DMS153 (cell line): ENCODE measurements at regions not wholly inside any gene's neighbourhood (a gene's known extent, or its start where the extent isn't known, plus 50 kb on each side); places are given as distances from the start of the nearest gene placed in this dataset.
"Not testable (repeated sequence)": the region's sequence is repeated elsewhere in the genome, so short reads cannot be mapped to it uniquely, and the experiment has no call there.

Experiments used
- DNase-seq: peaks from one replicate; lab custom pipeline; 2025; lab: John Stamatoyannopoulos, UW

DNA sequence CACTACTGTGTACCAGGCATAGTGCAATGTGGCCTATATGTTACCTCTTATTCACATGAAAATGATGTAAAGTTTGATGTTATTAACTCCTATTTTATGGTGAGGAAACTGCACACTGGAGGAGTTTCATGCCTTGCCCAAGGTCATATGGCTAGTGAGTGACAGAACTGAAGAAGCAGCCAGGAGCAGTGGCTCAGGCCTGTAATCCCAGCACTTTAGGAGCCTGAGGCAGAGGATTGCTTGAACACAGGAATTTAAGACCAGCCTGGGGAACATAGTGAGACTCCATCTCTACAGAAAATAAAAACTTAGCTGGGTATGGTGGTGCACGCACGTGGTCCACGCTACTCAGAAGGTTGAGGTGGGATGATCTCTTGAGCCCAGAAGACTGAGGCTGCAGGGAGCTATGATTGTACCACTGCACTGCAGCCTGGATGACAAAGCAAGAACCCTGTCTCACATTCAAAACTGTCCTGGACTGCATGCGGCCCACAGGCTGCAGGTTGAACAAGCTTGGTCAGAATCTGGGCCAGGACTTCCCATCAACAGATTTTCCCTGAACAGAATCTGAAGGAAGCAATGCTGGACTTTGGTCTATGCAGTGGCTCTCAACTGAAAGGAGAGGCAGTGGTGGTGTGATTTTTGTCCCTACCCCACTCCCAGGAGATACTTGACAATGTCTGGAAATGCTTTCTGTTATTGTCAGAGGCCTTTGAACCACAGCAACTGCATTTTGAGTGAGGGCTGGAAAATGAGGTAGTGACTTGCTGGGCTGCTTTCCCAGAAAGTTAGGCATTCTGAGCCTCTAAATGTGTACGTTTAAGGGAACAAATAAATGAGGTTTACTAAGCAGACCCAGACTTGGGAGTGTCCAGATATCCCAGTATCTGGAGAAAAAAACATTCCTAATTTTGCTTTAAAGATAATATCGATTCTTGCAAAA, 479.5 kb downstream of the TMEM114 start:
- DNase-seq, result no peak

DNA sequence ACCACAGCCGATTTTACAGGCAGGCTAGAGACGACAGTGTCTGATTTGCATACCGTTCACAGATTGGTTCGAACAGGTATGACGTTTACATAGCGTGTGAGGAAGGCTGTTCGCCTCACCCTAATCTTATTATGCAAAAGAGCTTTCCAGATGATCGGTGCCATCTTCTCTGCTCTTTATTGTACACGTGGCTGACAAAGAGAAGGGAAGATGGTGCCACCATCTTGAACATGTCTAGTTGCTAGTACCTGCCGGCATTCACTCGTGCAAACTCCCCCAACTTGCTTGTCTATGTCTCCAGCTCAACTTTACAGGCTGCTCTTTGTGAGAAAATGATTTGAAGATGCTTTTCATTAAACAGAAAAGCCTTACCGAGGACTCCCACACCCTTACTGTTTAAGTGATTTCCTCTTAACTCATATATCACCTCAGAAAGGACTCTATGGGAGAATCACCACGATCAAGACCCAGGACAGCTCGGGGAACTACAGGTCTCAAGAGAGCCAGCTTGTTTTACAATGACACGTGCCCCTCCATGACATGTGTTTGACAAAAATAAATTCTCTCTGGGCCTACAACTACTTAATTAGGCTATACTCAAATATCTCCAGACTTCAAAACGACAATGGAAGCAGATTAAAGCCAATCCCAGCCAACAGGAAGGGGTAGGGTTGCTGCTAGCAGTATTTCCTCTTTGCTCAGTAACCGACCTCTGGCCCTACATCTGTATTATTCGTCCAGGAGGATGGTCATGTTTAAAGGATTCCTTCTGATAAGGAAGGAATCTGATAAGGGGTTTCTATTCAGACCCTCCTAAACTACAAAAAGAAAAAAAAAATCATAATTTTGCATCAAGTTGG, 480.6 kb downstream of the TMEM114 start:
- DNase-seq, result peak; percentile 52

DNA sequence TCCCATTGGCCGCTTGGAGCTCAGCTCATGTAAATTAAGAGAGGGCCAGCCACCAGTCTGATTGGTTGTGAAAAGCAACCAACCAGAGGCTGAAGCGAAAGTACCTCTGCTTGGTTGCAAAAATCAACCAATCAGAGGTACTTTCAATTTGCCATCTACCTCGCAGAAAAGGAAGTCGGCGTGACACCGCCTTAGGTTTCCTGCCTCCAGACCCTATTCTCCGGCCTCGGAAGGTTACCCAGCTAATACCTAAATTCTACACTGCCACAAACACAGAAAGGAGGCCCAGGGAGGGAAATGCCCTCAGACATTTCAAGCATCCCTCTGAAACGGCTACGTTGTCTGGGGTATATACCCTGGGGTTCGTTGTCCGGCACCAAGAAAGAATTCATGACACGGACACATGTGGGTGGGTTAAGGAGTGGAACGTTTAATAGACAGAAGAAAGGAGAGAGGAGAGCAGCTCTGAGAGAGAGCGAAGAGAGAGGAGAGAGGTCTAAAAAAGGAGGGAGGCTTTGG, 481.3 kb downstream of the TMEM114 start:
- DNase-seq, result peak; percentile 74

DNA sequence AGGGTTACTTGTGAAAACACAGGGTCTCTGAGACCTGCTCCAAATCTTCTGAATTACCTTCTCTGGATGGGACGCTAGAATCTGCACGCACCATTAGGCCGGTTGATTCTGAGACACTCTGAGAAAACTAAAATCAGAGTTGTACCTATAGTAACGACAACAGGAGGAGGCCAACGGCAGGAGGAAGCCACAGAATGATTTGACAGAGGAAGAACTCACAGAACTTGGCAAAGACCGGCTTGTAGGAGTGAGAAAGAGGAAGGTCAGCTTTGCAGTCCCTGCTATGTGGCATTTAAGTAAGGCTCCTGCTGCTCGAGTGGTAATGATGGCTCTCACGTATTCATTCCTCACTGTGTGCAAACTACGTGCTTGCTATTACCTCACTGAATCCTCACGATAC, 483.0 kb downstream of the TMEM114 start:
- no peak for DNase-seq

DNA sequence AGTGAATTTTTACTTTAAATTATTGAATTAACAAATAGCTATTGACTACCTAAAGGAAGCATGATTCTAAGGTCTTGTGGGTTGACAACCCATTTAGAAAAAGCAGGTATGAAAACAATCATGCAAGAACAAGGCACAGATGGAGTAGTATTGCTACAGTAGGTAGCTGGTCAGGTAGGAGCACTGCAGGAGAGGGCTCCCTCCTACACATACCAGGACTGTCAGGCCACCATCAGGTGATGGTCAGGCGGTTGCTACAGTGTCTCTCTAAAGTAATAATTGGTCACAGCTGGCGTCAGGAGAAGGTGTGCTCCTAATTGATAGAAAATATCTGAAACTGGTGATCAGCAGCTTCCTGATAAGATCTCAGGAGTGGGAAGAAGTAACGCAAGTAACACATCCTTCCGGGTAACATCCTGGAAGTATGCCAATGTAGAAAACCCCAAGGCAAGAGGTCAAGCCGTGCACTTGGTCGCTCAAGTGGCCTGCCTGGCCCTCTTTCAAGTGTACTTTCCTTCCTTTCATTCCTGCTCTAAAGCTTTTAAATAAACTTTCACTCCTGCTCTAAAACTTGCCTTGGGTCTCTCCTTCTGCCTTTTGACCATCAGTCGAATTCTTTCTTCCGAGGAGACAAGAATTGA, 486.5 kb downstream of the TMEM114 start:
- no peak for DNase-seq

DNA sequence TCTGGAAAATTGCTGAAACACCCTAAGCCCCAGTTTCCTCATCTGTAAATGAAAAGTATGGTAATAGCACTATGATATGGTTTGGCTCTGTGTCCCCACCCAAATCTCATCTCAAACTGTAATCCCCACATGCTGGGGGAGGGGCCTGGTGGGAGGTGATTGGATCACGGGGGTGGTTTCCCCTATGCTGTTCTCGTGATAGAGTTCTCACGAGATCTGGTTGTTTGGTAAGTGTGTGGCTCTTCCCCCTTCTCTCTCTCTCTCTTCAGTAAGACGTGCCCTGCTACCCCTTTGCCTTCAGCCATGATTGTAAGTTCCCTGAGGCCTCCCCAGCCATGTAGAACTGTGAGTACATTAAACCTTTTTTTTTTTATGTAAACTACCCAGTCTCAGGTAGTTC, 490.7 kb downstream of the TMEM114 start:
- no peak for DNase-seq

DNA sequence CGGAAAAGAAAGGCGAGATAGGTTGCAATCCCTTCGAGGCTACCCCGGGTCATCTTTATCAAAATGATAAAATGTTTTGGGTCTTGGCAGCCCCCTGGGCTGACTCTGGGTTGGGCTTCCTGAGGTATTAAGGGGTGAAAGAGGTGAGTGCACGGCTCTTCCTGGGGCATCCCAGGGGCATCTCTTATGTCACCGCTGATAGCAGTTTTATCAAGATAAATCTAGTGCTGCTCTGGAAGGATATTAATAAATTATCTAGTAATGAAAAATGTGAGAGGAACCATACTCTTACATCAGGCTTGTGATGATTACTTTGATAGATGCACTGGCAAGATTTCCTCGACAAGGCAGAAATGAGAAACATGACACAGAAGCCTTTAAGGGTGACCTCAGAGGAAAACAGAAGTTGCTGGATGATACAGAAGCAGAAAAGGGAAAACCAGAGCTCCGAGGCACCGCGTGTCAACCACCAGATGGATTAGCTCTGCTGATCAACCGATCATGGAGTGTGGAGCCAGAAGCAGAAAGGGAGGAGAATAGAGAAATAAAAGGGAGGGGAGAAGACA, 491.3 kb downstream of the TMEM114 start:
- no peak for DNase-seq

DNA sequence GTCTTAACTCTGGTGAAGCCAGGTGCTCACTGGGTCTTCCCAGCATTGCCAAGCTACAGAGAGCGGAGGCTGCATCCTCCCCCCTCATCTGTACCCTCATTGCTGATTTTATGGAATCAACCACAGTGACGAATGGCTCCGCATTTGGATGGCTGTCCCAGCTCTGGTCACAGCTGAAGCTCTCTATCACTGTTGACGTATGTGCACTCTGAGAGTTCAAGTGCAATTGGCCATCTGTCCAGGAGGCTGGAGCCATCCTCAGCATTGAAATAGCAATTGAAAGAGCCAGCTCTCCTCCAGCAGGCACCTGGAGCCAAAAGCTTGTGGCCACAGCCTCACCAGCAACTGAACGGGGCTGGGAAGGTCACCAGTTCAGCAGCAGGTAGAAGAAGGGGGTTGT, 494.1 kb downstream of the TMEM114 start:
- DNase-seq, result no peak

DNA sequence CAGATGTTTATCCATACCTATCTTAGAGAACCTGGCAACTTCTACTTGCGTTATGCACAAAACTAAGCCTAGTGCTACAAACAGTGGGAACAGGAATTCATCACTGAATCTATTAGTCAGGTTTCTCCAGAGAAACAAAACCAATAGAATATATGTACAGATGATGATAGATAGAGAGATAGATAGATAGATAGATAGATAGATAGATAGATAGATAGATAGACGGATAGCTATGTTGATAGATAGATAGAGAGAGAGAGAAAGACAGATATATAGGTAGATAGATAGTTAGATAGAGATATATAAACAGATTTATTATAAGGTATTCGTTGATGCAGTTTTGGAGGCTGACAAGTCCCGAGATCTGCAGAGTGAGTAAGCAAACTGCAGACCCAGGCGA, 495.6 kb downstream of the TMEM114 start:
- DNase-seq, result no peak

DNA sequence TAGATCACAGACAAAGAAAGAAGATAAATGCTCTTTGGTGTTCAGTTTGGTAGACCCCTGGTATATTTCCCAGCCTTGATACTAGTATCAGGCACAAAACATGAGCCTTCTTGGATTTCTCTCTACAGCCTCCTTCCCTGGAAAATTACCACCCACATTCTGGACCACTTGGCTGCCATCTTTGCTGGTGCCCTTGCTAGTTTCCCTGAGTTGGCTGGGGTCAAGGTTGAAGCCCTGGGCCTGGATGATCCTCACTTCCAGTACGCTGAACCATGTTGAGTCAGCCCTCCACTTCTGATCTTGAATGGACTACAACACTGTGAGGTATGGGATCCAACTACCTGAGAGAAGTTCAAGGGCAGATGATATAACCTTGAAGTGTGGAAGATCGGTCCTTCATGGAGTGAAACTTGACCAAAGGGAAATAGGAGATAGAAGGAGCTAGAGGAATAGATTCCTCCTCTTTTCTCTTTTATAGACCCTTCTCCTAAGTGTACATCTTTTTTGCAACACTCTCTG, 501.4 kb downstream of the TMEM114 start:
- DNase-seq, result no peak

DNA sequence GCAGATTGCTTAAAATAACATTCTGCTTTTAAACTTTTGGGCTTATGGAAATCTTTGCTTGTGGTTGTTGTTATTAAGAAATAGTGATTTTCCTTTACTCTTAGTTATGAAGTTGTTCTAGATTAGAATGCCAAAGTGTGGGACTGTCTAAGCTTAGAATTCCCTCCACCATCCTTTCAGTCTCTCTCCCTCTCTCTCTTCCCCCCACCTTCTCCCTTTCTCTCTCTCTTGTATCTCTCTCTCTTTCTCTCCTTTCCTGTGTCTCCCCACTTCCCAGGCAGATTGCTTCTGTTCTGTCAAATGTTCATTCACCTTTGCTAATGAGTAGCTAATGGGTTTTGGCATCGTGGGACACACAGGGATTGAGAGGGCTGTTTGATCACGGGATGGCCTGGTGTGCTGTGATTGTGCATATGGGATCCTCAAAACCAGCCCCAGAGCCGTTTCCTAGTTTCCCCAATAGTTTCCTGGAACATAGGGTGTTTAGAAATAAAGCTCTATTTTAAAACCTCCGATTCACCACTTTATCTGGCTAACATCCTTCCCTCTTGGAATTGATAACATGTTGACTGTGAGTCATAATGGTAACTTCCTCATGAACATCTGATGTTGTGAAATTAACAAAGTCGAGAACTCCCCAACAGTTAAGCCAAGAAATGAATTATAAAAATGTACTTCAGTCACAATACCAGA, 502.6 kb downstream of the TMEM114 start:
- DNase-seq, result no peak

DNA sequence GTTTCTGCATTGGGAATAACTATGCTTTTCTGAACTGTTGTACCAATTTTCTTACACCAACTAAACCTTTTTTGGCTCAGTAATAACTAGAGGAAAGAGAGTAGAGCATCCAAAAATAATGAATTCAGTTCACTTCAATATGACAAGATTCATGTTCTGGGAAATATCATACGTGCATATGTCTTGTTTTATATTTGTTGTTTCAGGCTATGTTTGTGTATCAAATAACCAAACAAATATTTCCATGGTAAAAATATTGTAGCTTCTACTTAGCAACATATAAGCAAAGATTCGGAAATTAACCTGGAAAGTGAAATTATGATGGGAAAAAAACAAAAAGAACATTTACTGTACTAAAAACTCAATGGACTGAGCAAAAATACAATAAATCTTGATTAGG, 503.2 kb downstream of the TMEM114 start:
- DNase-seq, result no peak

DNA sequence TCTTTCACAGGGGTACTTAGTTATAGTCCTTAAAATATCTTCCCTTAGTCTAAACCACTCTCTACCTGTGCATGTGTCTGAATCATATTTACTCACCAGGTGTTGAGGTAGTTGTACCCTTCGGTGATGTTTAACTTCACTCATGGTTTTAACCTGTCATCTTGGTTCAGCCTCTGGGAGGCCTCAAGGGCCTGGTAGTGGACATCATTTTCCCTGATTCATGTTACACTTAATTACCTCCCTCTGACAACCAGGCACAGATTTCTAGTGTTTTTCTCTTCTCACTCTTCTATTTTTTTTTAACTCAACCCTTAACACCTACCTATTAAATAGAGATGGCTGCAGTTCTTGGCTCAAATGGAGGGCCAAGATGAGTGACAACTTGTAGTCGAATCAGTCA, 505.4 kb downstream of the TMEM114 start:
- no peak for DNase-seq

DNA sequence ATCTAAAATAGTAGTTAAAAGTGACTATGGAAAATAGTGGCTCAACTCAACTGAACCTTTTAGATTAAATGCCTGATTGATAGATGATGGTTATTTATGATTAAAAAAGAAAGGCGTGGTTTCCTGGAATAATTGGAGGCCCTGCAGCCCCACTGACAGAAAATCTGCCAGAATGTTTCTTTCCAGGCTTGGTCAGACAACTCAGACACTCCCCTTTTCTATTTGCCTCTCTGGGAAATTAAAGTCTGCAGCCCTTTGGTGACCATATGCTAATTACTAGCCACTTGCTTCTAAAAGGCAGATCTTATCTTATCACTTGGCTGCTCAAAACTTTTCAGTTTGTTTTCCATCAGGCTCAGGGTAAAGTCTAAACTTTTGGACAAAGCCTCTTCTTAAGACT, 506.0 kb downstream of the TMEM114 start:
- no peak for DNase-seq

DNA sequence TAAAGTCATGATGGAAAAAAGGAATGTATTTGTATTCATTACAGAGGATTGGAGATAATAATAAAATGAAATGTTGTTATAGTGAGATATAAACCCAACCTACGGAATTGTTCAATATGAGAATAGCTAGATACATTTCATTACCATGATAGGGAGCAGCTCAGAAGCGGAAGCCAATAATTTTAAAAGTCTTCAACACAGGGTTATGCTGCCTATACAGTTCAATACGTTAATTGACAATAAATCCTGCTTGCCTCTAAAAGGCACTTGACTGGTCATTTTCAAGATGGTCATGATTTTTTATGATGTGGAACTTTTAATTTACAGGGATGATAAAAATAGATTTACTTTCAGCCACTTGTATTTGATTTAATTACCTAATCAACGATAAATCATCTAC, 506.8 kb downstream of the TMEM114 start:
- no peak for DNase-seq

DNA sequence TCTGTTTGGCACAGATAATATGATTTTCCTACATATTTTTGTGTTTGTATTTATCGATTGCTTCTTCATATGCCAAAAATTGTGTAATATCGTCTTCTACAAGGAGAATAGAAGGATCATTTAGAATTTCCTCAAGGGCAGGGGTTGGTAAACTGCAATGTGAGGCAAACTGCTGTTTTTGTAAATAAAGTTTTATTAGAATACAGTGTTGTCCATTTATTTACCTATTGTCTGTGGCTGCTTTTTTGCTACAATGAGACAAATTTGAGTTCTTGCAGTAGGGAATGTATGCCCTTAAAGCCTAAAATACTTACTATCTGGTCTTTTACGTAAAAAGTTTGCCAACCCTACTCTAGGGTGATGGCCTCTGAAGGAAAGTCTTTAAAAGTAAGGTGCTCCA, 509.5 kb downstream of the TMEM114 start:
- no peak for DNase-seq

DNA sequence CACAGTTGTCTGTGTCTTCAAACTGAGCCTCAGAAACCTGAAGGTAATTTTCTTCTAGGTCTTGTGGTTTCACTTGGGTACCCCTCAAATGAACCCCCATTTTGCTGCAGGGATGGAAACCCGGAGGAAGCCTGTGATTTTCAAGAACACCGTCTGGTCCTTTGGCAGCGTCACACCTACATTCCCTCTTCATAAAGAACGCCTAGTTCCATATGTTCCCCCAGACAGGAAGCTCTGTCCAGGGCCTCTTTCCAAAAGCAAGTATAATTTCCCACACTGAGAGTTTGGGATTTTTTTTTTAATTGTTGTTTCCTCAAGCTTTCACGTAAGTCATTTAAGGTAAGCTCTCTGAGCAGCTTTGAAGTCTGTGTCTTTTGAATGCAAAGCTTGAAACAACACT, 515.0 kb downstream of the TMEM114 start:
- no peak for DNase-seq

DNA sequence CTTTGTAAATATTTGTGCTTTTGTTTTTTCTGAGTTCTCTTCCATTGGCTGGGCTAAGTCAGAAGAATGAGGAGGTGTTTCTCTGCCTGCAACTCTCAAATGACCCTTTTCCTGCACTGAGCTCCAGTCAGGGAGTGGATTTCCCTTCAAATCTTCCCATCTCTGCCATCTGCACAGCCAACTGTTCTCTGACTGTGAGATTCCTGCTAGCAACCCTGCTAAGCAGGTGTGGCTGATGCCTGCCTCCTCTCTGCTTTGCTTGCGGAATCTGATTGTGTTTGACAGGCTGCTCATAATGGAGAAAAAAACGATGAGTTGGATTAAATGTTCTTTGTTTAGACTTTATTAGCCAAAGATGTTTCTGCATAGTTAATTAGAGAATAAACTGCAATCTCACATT, 519.8 kb downstream of the TMEM114 start:
- no peak for DNase-seq

DNA sequence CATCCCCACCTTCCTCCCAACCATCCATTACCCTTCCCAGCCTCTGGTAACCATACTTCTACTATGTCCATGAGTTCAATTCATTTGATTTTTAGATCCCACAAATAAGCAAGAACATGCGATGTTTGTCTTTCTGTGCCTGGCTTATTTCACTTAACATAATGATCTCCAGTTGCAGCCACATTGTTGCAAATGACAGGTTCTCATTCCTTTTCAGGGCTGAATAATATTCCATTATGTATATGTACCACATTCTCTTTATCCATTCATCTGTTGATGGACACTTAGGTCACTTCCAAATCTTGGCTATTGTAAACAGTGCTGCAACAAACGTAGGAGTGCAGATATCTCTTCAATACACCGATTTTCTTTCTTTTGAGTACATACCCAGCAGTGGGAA, 522.1 kb downstream of the TMEM114 start:
- DNase-seq, result not testable (repeated sequence)

DNA sequence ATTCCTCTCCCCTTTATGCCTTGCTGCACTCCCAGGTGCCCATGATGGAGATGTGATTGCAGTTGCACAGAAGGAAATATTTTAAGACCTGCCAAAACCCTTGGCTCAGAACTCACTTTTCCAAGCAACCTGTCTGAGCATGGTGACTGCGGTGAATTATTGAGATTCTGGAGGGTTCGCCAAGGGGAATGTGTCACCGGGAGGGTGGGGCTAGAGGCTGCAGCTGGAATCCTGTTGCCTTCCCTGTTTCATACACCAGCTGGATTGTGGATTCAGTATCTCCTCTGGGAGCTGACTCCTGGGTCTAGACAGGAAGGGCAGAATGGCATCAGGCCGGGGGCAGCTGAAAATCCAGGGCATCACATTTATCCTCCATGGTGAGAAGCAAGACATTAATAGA, 527.2 kb downstream of the TMEM114 start:
- no peak for DNase-seq

DNA sequence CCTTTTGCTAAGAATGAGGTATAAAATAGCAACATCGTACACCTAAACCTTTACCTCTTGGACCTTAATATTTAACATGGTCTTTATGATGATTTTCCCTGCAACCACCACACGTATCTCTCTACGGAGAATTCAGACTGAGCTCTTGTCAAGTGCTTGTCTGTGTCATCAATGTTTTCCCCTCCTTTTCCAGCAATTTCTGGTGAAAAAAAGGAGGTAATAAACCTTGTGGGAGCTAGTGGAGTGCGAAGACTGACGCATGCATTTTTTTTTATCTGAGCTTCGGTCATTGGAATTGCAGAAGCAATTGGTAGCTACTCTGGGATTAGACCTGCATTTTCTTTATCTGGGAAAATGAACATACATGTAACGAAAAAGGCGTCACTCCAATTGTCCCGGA, 527.6 kb downstream of the TMEM114 start:
- DNase-seq, result no peak
